HCT116 (cell line): ENCODE measurements at regions not wholly inside any gene's neighbourhood (a gene's known extent, or its start where the extent isn't known, plus 50 kb on each side); places are given as distances from the start of the nearest gene placed in this dataset.

Experiments used
- ATAC-seq: fragments of 200-7000 bp; cut with Tn5 transposase; 2 replicates; pipeline ENCODE4 v1.9.1; 2020; ENCODE audit warnings: mild to moderate bottlenecking, moderate library complexity
- BruUV-seq: library from RNA; stranded (reverse); fragments of 400-500 nt; replicated peaks from 2 replicates; lab custom pipeline; 2021; lab: Mats Ljungman, UMichigan
- CTCF ChIA-PET: fragments of 300-600 bp; sonication (Branson Sonifier 250); formaldehyde crosslinking; loops from one replicate; lab custom pipeline; 2021; ENCODE audit warnings: antibody characterized with exemption; lab: Charles Lee
- POLR2A ChIA-PET: fragments of 300-600, 350-600 bp; sonication (Branson Sonifier 250); formaldehyde crosslinking; loops from one replicate; lab custom pipeline; 2021; ENCODE audit warnings: antibody characterized with exemption; lab: Charles Lee
- RAD21 ChIA-PET, 2 experiments: fragments of 300-600 bp; sonication (Branson Sonifier 250); formaldehyde crosslinking; loops; one replicate each; lab custom pipeline; 2023; ENCODE audit warnings: low total read pairs in 2 of 2; ENCODE audit not compliant: uncharacterized antibody in 2 of 2, unreplicated experiment in 2 of 2, low non-redundant PET in 1 of 2; lab: Charles Lee
- DNase-seq: peaks from one replicate; pipeline ENCODE4 v3.0.0-alpha.2; 2010; ENCODE audit warnings: low read depth, low spot score
- H2AFZ ChIP-seq: fragments of 200-600 bp; shearing (Covaris generic), sonication (generic); 2 replicates; pipeline ENCODE4 v1.6.1; 2017; ENCODE audit warnings: low read depth, mixed run types, mixed read lengths, antibody characterized with exemption, low read length; ENCODE audit not compliant: poor library complexity, severe bottlenecking
- H3K27ac ChIP-seq: 2 replicates; pipeline ENCODE4 v1.5.1; 2012; ENCODE audit warnings: low read depth, low read length
- H3K27me3 ChIP-seq: fragments of 200-600 bp; sonication (generic); 2 replicates; pipeline ENCODE4 v1.6.1; 2016; ENCODE audit warnings: mixed run types, low read length, mixed read lengths; ENCODE audit not compliant: insufficient read depth
- H3K36me3 ChIP-seq, 2 experiments: fragments of 200-500 bp in 1 of 2; fragments of 200-600 bp in 1 of 2; sonication (Bioruptor generic) in 1 of 2; sonication (generic) in 1 of 2; 2 replicates each; pipeline versions ENCODE4 v1.5.1 to v1.6.1; 2014 to 2016; ENCODE audit warnings: low read length in 2 of 2, inconsistent platforms in 1 of 2, mixed read lengths in 1 of 2, mixed run types in 1 of 2; ENCODE audit not compliant: insufficient read depth in 2 of 2, control insufficient read depth in 1 of 2
- H3K4me1 ChIP-seq, 2 experiments: fragments of 200-600 bp in 1 of 2; sonication (generic) in 1 of 2; 2 replicates each; pipeline versions ENCODE4 v1.5.1 to v1.6.1; 2012 to 2017; ENCODE audit warnings: low read length in 2 of 2, inconsistent platforms in 1 of 2, mild to moderate bottlenecking in 1 of 2, mixed read lengths in 1 of 2, mixed run types in 1 of 2, moderate library complexity in 1 of 2; ENCODE audit not compliant: insufficient read depth in 2 of 2, control insufficient read depth in 1 of 2
- H3K4me2 ChIP-seq: fragments of 200-600 bp; sonication (generic); 2 replicates; pipeline ENCODE4 v1.6.1; 2017; ENCODE audit warnings: mixed run types, low read length, mixed read lengths
- H3K4me3 ChIP-seq, 2 experiments: fragments of 200-600 bp in 1 of 2; sonication (generic) in 1 of 2; replicated peaks in 1 of 2; 2 replicates each; pipeline ENCODE4 v1.5.1; 2011 to 2016; ENCODE audit warnings: low read length in 2 of 2, control low read depth in 1 of 2, low read depth in 1 of 2, mild to moderate bottlenecking in 1 of 2, mixed read lengths in 1 of 2, mixed run types in 1 of 2
- H3K79me2 ChIP-seq: fragments of 200-600 bp; sonication (generic); 2 replicates; pipeline ENCODE4 v1.6.1; 2017; ENCODE audit warnings: mild to moderate bottlenecking, mixed run types, low read length, moderate library complexity, mixed read lengths; ENCODE audit not compliant: insufficient read depth
- H3K9ac ChIP-seq: fragments of 200-600 bp; sonication (generic); 2 replicates; pipeline ENCODE4 v1.6.1; 2016; ENCODE audit warnings: low read length, mixed read lengths
- H3K9me2 ChIP-seq: fragments of 200-600 bp; sonication (generic), shearing (Covaris generic); 2 replicates; pipeline ENCODE4 v1.6.1; 2017; ENCODE audit warnings: mixed run types, mild to moderate bottlenecking, moderate library complexity; ENCODE audit not compliant: insufficient read depth
- H3K9me3 ChIP-seq, 2 experiments: fragments of 200-500 bp in 1 of 2; fragments of 200-600 bp in 1 of 2; sonication (Bioruptor generic) in 1 of 2; sonication (generic) in 1 of 2; 2 replicates each; pipeline ENCODE4 v1.6.1; 2014 to 2017; ENCODE audit warnings: low read length in 2 of 2, mixed read lengths in 2 of 2, inconsistent platforms in 1 of 2, low read depth in 1 of 2, mild to moderate bottlenecking in 1 of 2, mixed run types in 1 of 2, moderate library complexity in 1 of 2; ENCODE audit not compliant: control insufficient read depth in 1 of 2, insufficient read depth in 1 of 2
- H4K20me1 ChIP-seq: fragments of 200-600 bp; sonication (generic), shearing (Covaris generic); 2 replicates; pipeline ENCODE4 v1.6.1; 2017; ENCODE audit warnings: mixed run types, mild to moderate bottlenecking, moderate library complexity; ENCODE audit not compliant: insufficient read depth
- ATF3 ChIP-seq: IDR thresholded peaks from 2 replicates; pipeline ENCODE4 v1.6.1; 2012
- CBX3 ChIP-seq: IDR thresholded peaks from 2 replicates; pipeline ENCODE4 v1.6.1; 2012; ENCODE audit warnings: low read depth
- CEBPB ChIP-seq: IDR thresholded peaks from 2 replicates; pipeline ENCODE4 v1.6.1; 2012; ENCODE audit warnings: low read depth
- CTCF ChIP-seq, 3 experiments: fragments of 200-600 bp in 1 of 3; sonication (generic) in 1 of 3; IDR thresholded peaks in 2 of 3; conservative IDR thresholded peaks in 1 of 3; 2 replicates each; pipeline ENCODE4 v1.5.1; 2012 to 2017; ENCODE audit warnings: low read depth in 2 of 3, low read length in 2 of 3, antibody characterized with exemption in 1 of 3, borderline replicate concordance in 1 of 3, control low read depth in 1 of 3, mild to moderate bottlenecking in 1 of 3, mixed read lengths in 1 of 3, mixed run types in 1 of 3, moderate library complexity in 1 of 3; ENCODE audit not compliant: insufficient read depth in 1 of 3
- EGR1 ChIP-seq: IDR thresholded peaks from 2 replicates; pipeline ENCODE4 v1.6.1; 2012; ENCODE audit warnings: low read depth
- ELF1 ChIP-seq: IDR thresholded peaks from 2 replicates; pipeline ENCODE4 v1.6.1; 2012; ENCODE audit warnings: low read depth, borderline replicate concordance
- FOSL1 ChIP-seq: IDR thresholded peaks from 2 replicates; pipeline ENCODE4 v1.6.1; 2012; ENCODE audit warnings: low read depth
- JUND ChIP-seq: IDR thresholded peaks from 2 replicates; pipeline ENCODE4 v1.6.1; 2012
- MAX ChIP-seq: IDR thresholded peaks from 2 replicates; pipeline ENCODE4 v1.6.1; 2012
- POLR2A ChIP-seq: IDR thresholded peaks from 2 replicates; pipeline ENCODE4 v1.7.0; 2011; ENCODE audit warnings: borderline replicate concordance; ENCODE audit not compliant: insufficient read depth, insufficient read length; ENCODE audit errors: extremely low read depth
- SIN3A ChIP-seq: IDR thresholded peaks from 2 replicates; pipeline ENCODE4 v1.6.1; 2012; ENCODE audit warnings: low read depth
- SP1 ChIP-seq: IDR thresholded peaks from 2 replicates; pipeline ENCODE4 v1.6.1; 2012; ENCODE audit warnings: low read depth
- SRF ChIP-seq: IDR thresholded peaks from 2 replicates; pipeline ENCODE4 v1.6.1; 2012; ENCODE audit warnings: low read depth
- ZBTB33 ChIP-seq: IDR thresholded peaks from 2 replicates; pipeline ENCODE4 v1.6.1; 2011; ENCODE audit warnings: mild to moderate bottlenecking, low read length, moderate library complexity; ENCODE audit not compliant: insufficient replicate concordance; ENCODE audit errors: extremely low read depth
- ZFX ChIP-seq: fragments of 450-650 bp; IDR thresholded peaks from 2 replicates; pipeline ENCODE4 v1.6.1; 2017
- ZNF274 ChIP-seq: fragments of 200-500 bp; sonication (Bioruptor generic); IDR thresholded peaks from 2 replicates; pipeline ENCODE4 v1.6.1; 2014; ENCODE audit warnings: mild to moderate bottlenecking, low read depth, low read length, inconsistent platforms
- intact Hi-C: fragments of 100-400 bp; cut with micrococcal nuclease; formaldehyde crosslinking; loops from 2 replicates; pipeline ENCODE4 v1.10.0; 2022

GRCh38 chr9:33708441-33708840 is 86.9 kb upstream of the PRSS3 start:
- Histone ChIP-seq H3K9me2 (no peaks in the 10 kb centered on the region), H3K36me3 (no peaks in the 10 kb centered on the region), H3K4me1 (no peaks in the 10 kb centered on the region), H3K27me3 (no peaks in the 10 kb centered on the region)
- RAD21 ChIA-PET = no interaction called here
- no TSS peak for BruUV-seq
- CTCF ChIA-PET = interaction anchor here (0.7 kb wide), 1 partner anchor 85 kb away, joined by 3 read pairs; no protein-coding TSS in a partner anchor
- POLR2A ChIA-PET = no interaction called here
- ATAC-seq = no peak
- TF ChIP-seq JUND = no peak
- no peak for TF ChIP-seq ZBTB33
- no peak for TF ChIP-seq FOSL1
- no peak for TF ChIP-seq ELF1
- TF ChIP-seq, all 23 proteins: peak for 0
- intact Hi-C loops = no loop called here
- Histone ChIP-seq H3K79me2 (no peaks in the 10 kb centered on the region), H3K27ac (no peak overlapping the region), H3K4me2 (no peak overlapping the region), H3K4me3 (no peak overlapping the region), H4K20me1 (no peaks in the 10 kb centered on the region), H3K9me3 (no peaks in the 10 kb centered on the region), H2AFZ (no peak overlapping the region), H3K9ac (no peak overlapping the region)
- no peak for DNase-seq

- no TSS peak for BruUV-seq
- no peak for DNase-seq
- CTCF ChIA-PET = no interaction called here
- TF ChIP-seq FOSL1 = no peak
- no peak for TF ChIP-seq CTCF (IDR thresholded peaks at IDR 0.05 in 2 of 3, conservative IDR thresholded peaks at IDR 0.05 in 1 of 3; ENCODE audit: borderline replicate concordance in 1 of 3, insufficient read depth in 1 of 3, low read depth in 2 of 3, low read length in 2 of 3)
- TF ChIP-seq SP1 = no peak
- no peak for TF ChIP-seq ZBTB33
- no peak for TF ChIP-seq POLR2A
- TF ChIP-seq SIN3A = no peak
- TF ChIP-seq ATF3 = no peak
- TF ChIP-seq CEBPB = no peak
- no peak for TF ChIP-seq MAX
- TF ChIP-seq ZFX = no peak
- TF ChIP-seq CBX3 = no peak
- no peak for TF ChIP-seq ELF1
- TF ChIP-seq EGR1 = no peak
- TF ChIP-seq SRF = no peak
- TF ChIP-seq ZNF274 = no peak
These were observed 86.1 kb upstream of the PRSS3 start for GRCh38 chr9:33709269-33709668.

More at GRCh38 chr9:33709269-33709668, 86.1 kb upstream of the PRSS3 start:
- Histone ChIP-seq H3K4me1 (no peaks in the 10 kb centered on the region), H3K36me3 (no peaks in the 10 kb centered on the region), H3K9me3 (no peaks in the 10 kb centered on the region), H3K4me3 (no peak overlapping the region), H3K9ac (no peak overlapping the region), H3K79me2 (no peaks in the 10 kb centered on the region), H4K20me1 (no peaks in the 10 kb centered on the region), H3K27me3 (no peaks in the 10 kb centered on the region), H3K27ac (no peak overlapping the region), H3K4me2 (no peak overlapping the region), H3K9me2 (no peaks in the 10 kb centered on the region), H2AFZ (no peak overlapping the region)
- ChIA-PET POLR2A (no interaction called here), RAD21 (no interaction called here)
- no peak for ATAC-seq
- intact Hi-C loops = no loop called here
